ENCODE measurements at regions not wholly inside any gene's neighbourhood (a gene's known extent, or its start where the extent isn't known, plus 50 kb on each side); places are given as distances from the start of the nearest gene placed in this dataset.

GRCh38 chr5:37932450-37932849, 92.6 kb upstream of the GDNF start:
- no peak overlapping the region for H3K4me3 ChIP-seq (ENCODE audit: low read length)
- H3K27ac ChIP-seq (ENCODE audit: low read depth in 1 of 2, low read length in 2 of 2) = no peak overlapping the region
- no peaks in the 10 kb centered on the region for H3K36me3 ChIP-seq (ENCODE audit: insufficient read depth, low read length)
- no peaks in the 10 kb centered on the region for H3K4me1 ChIP-seq (ENCODE audit: insufficient read depth, low read length)
- TF ChIP-seq CTCF (IDR thresholded peaks at IDR 0.05) = no peak
- Mint-ChIP-seq H3K36me3 (ENCODE audit: low read depth) (no peaks in the 10 kb centered on the region), H3K4me1 (ENCODE audit: low read depth) (no peaks in the 10 kb centered on the region), H3K27ac (no peak overlapping the region), H3K4me3 (no peak overlapping the region), H3K27me3 (peaks cover 2% of the 10 kb centered on the region), H3K9me3 (peaks cover 9% of the 10 kb centered on the region)
- no peak for DNase-seq
- no peak for ATAC-seq (ENCODE audit: poor library complexity)
- intact Hi-C loops (cut with DNase I, micrococcal nuclease) = no loop called here
- peaks cover 0 to 2% of the 10 kb centered on the region in 2 experiments for H3K27me3 ChIP-seq (ENCODE audit: control insufficient read depth in 1 of 2, insufficient read depth in 2 of 2, low read length in 2 of 2)
- H3K9me3 ChIP-seq (ENCODE audit: control insufficient read depth in 1 of 2, insufficient read depth in 1 of 2, low read length in 2 of 2) = peaks cover 0 to 10% of the 10 kb centered on the region in 2 experiments
- ChIA-PET POLR2A (no interaction called here), CTCF (no interaction called here)

DNA sequence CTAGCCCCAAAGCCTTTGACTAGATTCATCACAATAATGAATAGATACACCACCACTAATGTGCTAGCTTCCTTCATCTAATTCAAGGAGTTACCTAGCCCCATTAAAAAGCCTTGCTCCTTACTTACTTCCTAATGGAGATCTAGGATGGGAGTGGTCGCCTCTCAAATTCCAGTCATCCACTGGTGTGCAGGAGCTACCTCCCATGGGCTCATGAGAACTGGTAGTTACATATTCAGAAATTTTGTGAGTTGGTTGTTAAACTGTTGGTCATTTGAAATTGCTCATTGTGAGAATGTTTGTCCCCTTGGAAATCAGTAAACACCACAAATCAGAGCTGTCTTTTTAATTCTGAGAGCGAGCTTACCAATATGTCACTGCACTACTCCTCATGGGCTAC, 91.7 kb upstream of the GDNF start:
- Histone ChIP-seq H3K4me3 (ENCODE audit: low read length) (no peak overlapping the region), H3K9me3 (ENCODE audit: control insufficient read depth in 1 of 2, insufficient read depth in 1 of 2, low read length in 2 of 2) (peaks cover 0 to 6% of the 10 kb centered on the region in 2 experiments), H3K27ac (ENCODE audit: low read depth in 1 of 2, low read length in 2 of 2) (no peak overlapping the region), H3K27me3 (ENCODE audit: control insufficient read depth in 1 of 2, insufficient read depth in 2 of 2, low read length in 2 of 2) (peaks cover 0 to 2% of the 10 kb centered on the region in 2 experiments), H3K36me3 (ENCODE audit: insufficient read depth, low read length) (no peaks in the 10 kb centered on the region), H3K4me1 (ENCODE audit: insufficient read depth, low read length) (no peaks in the 10 kb centered on the region)
- intact Hi-C loops (cut with DNase I, micrococcal nuclease) = no loop called here
- Mint-ChIP-seq H3K4me3 (no peak overlapping the region), H3K4me1 (ENCODE audit: low read depth) (no peaks in the 10 kb centered on the region), H3K36me3 (ENCODE audit: low read depth) (no peaks in the 10 kb centered on the region), H3K27me3 (peaks cover 11% of the 10 kb centered on the region), H3K9me3 (peaks cover 7% of the 10 kb centered on the region), H3K27ac (no peak overlapping the region)
- TF ChIP-seq CTCF (IDR thresholded peaks at IDR 0.05) = no peak
- DNase-seq (no peak), ATAC-seq (ENCODE audit: poor library complexity) (no peak)
- ChIA-PET POLR2A (no interaction called here), CTCF (no interaction called here)

- intact Hi-C loops (cut with DNase I, micrococcal nuclease) = no loop called here
- H3K27ac Mint-ChIP-seq = no peak overlapping the region
- no peak for ATAC-seq (ENCODE audit: poor library complexity)
- no peaks in the 10 kb centered on the region for H3K4me1 Mint-ChIP-seq (ENCODE audit: low read depth)
- Histone ChIP-seq H3K36me3 (ENCODE audit: insufficient read depth, low read length) (no peaks in the 10 kb centered on the region), H3K4me1 (ENCODE audit: insufficient read depth, low read length) (no peaks in the 10 kb centered on the region), H3K9me3 (ENCODE audit: control insufficient read depth in 1 of 2, insufficient read depth in 1 of 2, low read length in 2 of 2) (peaks cover 0 to 6% of the 10 kb centered on the region in 2 experiments), H3K4me3 (ENCODE audit: low read length) (no peak overlapping the region), H3K27me3 (ENCODE audit: control insufficient read depth in 1 of 2, insufficient read depth in 2 of 2, low read length in 2 of 2) (peaks cover 0 to 2% of the 10 kb centered on the region in 2 experiments), H3K27ac (ENCODE audit: low read depth in 1 of 2, low read length in 2 of 2) (no peak overlapping the region)
- no peak for TF ChIP-seq CTCF (IDR thresholded peaks at IDR 0.05)
- no peak overlapping the region for H3K4me3 Mint-ChIP-seq
- no peak for DNase-seq
- CTCF ChIA-PET = no interaction called here
- peaks cover 6% of the 10 kb centered on the region for H3K9me3 Mint-ChIP-seq
- POLR2A ChIA-PET = no interaction called here
- H3K36me3 Mint-ChIP-seq (ENCODE audit: low read depth) = no peaks in the 10 kb centered on the region
- peaks cover 19% of the 10 kb centered on the region for H3K27me3 Mint-ChIP-seq
Measured at GRCh38 chr5:37930350-37930749, 90.5 kb upstream of the GDNF start.

Measured in CD4-positive, alpha-beta T cell (primary cell).